ENCODE measurements at regions not wholly inside any gene's neighbourhood (a gene's known extent, or its start where the extent isn't known, plus 50 kb on each side); places are given as distances from the start of the nearest gene placed in this dataset.

DNA sequence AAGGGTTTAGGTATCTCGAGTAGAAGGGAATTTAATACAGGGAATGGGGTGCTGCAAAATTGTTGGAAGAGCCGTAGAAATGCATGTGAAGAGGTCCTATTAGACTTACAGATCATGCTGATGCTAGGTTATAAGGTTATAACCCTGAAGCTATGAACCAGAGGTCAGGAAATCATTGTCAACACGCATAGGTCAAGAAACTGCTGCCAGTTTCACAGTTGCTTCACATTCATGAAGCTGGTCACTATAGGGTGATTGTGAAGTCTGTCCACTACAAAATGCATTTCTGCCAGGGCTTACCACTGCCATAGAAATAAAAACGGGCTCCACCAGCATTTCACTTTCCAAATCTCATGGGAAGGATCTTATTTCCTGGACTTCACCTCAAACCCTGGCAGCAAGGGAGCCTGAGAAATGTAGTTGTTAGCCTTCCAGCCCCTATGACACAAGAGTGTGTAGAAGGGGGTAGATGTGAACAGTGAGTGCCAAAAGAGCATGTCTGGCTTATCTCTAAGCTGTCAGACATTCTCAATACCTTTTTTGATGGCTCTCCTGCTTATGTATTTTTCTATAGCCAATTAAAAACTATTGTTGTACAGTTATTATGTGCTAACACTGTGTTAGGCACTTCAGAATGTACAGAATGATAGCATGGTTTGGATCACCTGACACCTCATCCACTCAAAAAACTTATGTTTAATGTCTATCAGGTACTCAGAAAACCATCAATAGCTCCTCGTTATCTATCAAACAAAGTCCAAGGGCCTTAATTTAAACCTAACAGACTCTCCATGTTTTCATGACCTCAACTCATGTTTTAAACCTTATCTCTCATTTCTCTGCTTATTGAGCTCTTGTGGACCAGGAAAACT, 148.3 kb upstream of the TSC22D2 start:
- TF ChIP-seq, protein P1, sequence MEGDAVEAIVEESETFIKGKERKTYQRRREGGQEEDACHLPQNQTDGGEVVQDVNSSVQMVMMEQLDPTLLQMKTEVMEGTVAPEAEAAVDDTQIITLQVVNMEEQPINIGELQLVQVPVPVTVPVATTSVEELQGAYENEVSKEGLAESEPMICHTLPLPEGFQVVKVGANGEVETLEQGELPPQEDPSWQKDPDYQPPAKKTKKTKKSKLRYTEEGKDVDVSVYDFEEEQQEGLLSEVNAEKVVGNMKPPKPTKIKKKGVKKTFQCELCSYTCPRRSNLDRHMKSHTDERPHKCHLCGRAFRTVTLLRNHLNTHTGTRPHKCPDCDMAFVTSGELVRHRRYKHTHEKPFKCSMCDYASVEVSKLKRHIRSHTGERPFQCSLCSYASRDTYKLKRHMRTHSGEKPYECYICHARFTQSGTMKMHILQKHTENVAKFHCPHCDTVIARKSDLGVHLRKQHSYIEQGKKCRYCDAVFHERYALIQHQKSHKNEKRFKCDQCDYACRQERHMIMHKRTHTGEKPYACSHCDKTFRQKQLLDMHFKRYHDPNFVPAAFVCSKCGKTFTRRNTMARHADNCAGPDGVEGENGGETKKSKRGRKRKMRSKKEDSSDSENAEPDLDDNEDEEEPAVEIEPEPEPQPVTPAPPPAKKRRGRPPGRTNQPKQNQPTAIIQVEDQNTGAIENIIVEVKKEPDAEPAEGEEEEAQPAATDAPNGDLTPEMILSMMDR (IDR thresholded peaks at IDR 0.05): no peak
- DNase-seq (no peak), ATAC-seq (no peak)
- Histone ChIP-seq H3K4me3 (no peak overlapping the region), H3K9me3 (no peaks in the 10 kb centered on the region), H3K36me3 (ENCODE audit: low read depth) (no peaks in the 10 kb centered on the region), H3K4me1 (ENCODE audit: low read depth) (no peaks in the 10 kb centered on the region)
- intact Hi-C loops (cut with DNase I, micrococcal nuclease): no loop called here

DNA sequence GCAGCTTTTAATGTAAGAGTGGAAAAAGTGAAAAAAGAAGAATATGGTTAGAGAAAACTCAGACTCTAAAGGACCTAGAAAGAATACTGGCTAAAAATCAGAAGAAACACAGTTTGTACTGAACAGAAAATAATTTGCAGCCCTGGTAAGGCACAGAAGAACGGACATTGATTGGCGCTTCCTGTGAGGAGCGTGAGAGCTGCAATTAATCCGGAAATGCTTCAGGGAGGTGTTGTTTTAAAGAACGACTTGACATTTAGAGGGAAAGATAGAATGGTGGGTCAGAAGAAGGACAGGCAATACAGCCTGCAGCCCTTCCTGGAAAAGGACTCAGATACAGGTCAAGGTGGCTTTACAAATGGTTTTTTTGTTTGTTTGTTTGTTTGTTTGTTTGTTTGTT, 151.3 kb upstream of the TSC22D2 start:
- TF ChIP-seq, protein P1 (IDR thresholded peaks at IDR 0.05): no peak
- no peaks in the 10 kb centered on the region for H3K36me3 ChIP-seq (ENCODE audit: low read depth)
- H3K4me3 ChIP-seq: no peak overlapping the region
- peaks cover 7% of the 10 kb centered on the region for H3K4me1 ChIP-seq (ENCODE audit: low read depth)
- H3K9me3 ChIP-seq: no peaks in the 10 kb centered on the region
- intact Hi-C loops (cut with DNase I, micrococcal nuclease): no loop called here
- no peak for DNase-seq
- no peak for ATAC-seq

DNA sequence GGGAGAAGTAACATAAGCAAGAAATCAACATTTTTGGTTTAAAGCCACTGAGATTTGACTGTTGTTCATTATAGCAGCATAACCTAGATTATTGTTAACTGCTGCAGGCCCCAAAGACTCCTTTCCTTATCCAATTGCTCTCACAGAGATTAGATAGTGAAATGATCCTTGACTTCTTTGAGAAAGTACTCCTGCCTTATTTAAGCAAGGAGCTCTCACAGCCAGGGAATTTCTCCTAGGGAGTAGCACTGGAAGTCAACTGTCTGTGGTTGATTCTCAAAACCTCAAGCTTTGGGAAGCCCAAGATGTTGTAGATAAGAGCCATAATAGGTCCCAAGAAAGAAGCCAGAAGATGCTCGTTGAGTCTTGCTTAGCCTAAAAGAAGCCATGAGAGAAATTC, 151.8 kb upstream of the TSC22D2 start:
- Histone ChIP-seq H3K4me3 (no peak overlapping the region), H3K9me3 (no peaks in the 10 kb centered on the region), H3K36me3 (ENCODE audit: low read depth) (no peaks in the 10 kb centered on the region), H3K4me1 (ENCODE audit: low read depth) (peaks cover 7% of the 10 kb centered on the region)
- DNase-seq (no peak), ATAC-seq (no peak)
- intact Hi-C loops (cut with DNase I, micrococcal nuclease): no loop called here
- TF ChIP-seq, protein P1 (IDR thresholded peaks at IDR 0.05): no peak

DNA sequence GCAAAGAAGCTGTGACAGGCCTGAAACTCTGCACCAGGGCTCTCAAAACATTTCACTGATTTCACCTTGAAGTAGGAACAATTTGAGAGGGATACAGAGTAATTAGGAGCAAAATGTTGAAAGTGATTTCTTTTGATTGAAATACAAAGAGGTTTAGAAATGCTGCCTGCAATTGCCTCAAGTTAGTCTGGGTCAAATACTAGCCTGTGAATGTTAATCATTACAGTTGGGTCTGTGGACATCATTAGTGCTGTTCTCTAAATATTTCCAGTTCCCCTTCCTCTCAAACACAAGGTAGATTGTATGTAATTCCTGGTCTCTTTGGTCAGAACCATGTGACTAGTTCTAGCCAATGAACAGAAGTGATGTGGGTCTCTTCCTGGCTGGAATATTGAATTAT, 152.3 kb upstream of the TSC22D2 start:
- Histone ChIP-seq H3K4me3 (no peak overlapping the region), H3K4me1 (ENCODE audit: low read depth) (peaks cover 7% of the 10 kb centered on the region), H3K36me3 (ENCODE audit: low read depth) (no peaks in the 10 kb centered on the region), H3K9me3 (no peaks in the 10 kb centered on the region)
- ATAC-seq (no peak), DNase-seq (no peak)
- intact Hi-C loops (cut with DNase I, micrococcal nuclease): no loop called here
- TF ChIP-seq, protein P1 (IDR thresholded peaks at IDR 0.05): no peak

DNA sequence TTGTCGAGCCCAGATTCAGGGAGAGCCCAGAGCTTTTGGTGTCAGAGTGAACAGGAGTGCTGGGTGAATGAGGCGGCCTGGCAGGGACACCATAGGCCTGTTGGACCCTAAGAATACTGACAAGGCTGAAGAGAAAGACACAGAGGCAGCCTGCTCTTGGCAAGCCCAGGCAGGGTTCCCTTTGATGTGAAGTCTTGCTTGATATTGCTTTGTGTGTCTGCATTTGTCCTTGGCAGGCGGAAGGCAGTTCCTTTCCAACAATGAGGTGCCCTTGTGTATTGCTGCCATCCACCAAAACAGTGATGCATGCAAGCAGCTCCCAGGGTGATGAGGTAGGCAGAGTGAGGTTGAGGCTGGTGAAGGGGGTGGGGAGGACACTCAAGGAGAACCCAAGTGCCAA, 152.7 kb upstream of the TSC22D2 start:
- TF ChIP-seq, protein P1 (IDR thresholded peaks at IDR 0.05): no peak
- Histone ChIP-seq H3K36me3 (ENCODE audit: low read depth) (no peaks in the 10 kb centered on the region), H3K4me1 (ENCODE audit: low read depth) (peaks cover 7% of the 10 kb centered on the region), H3K9me3 (no peaks in the 10 kb centered on the region), H3K4me3 (no peak overlapping the region)
- intact Hi-C loops (cut with DNase I, micrococcal nuclease): no loop called here
- no peak for DNase-seq
- no peak for ATAC-seq
